ENCODE measurements at regions not wholly inside any gene's neighbourhood (a gene's known extent, or its start where the extent isn't known, plus 50 kb on each side); places are given as distances from the start of the nearest gene placed in this dataset.

GRCh38 chr7:119413314-119413805, 859.6 kb upstream of the KCND2 start:
- Histone ChIP-seq H2AFZ (no peak overlapping the region), H3K36me3 (ENCODE audit: insufficient read depth) (no peaks in the 10 kb centered on the region), H3K27ac (ENCODE audit: low read depth) (no peak overlapping the region), H3K79me2 (replicated peaks; ENCODE audit: insufficient read depth) (no peaks in the 10 kb centered on the region), H3K27me3 (ENCODE audit: insufficient read depth) (no peaks in the 10 kb centered on the region), H3K4me3 (no peak overlapping the region), H4K20me1 (replicated peaks; ENCODE audit: insufficient read depth) (no peaks in the 10 kb centered on the region), H3K4me2 (no peak overlapping the region), H3K9me2 (ENCODE audit: insufficient read depth) (no peaks in the 10 kb centered on the region), H3K4me1 (ENCODE audit: insufficient read depth) (0 out of 2 replicates have a peak, but pooled peaks cover 5% of the 10 kb centered on the region), H3F3A (replicated peaks; ENCODE audit: low read depth) (no peaks in the 10 kb centered on the region)
- H3K9me3 Mint-ChIP-seq, result peaks cover 6% of the 10 kb centered on the region
- H3K4me1 Mint-ChIP-seq, result peaks cover 3% of the 10 kb centered on the region; the same call in 1 of the 3 replicates
- TF ChIP-seq REST (IDR thresholded peaks at IDR 0.05; ENCODE audit: unreplicated experiment) (no peak), EZH2 (IDR thresholded peaks at IDR 0.05; ENCODE audit: low read depth, unreplicated experiment) (no peak), ZNF114 (CRISPR knock-in tag; IDR thresholded peaks at IDR 0.05) (no peak), JUNB (IDR thresholded peaks at IDR 0.05; ENCODE audit: unreplicated experiment) (no peak), ZNF331 (CRISPR knock-in tag; IDR thresholded peaks at IDR 0.05; ENCODE audit: low read depth) (no peak), POLR2AphosphoS5 (IDR thresholded peaks at IDR 0.05; ENCODE audit: low read depth) (no peak), ETS1 (IDR thresholded peaks at IDR 0.05) (no peak), STAT1 (IDR thresholded peaks at IDR 0.05; ENCODE audit: unreplicated experiment) (no peak), NANOG (IDR thresholded peaks at IDR 0.05; ENCODE audit: borderline replicate concordance) (no peak), EZH2phosphoT487 (IDR thresholded peaks at IDR 0.05; ENCODE audit: unreplicated experiment) (no peak), CREB1 (CRISPR knock-in tag; IDR thresholded peaks at IDR 0.05; ENCODE audit: low read depth) (no peak)
- TF ChIP-seq, protein P1, sequence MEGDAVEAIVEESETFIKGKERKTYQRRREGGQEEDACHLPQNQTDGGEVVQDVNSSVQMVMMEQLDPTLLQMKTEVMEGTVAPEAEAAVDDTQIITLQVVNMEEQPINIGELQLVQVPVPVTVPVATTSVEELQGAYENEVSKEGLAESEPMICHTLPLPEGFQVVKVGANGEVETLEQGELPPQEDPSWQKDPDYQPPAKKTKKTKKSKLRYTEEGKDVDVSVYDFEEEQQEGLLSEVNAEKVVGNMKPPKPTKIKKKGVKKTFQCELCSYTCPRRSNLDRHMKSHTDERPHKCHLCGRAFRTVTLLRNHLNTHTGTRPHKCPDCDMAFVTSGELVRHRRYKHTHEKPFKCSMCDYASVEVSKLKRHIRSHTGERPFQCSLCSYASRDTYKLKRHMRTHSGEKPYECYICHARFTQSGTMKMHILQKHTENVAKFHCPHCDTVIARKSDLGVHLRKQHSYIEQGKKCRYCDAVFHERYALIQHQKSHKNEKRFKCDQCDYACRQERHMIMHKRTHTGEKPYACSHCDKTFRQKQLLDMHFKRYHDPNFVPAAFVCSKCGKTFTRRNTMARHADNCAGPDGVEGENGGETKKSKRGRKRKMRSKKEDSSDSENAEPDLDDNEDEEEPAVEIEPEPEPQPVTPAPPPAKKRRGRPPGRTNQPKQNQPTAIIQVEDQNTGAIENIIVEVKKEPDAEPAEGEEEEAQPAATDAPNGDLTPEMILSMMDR (conservative IDR thresholded peaks at IDR 0.05; ENCODE audit: low read depth in 2 of 2), result no peak
- TF ChIP-seq, protein P2, sequence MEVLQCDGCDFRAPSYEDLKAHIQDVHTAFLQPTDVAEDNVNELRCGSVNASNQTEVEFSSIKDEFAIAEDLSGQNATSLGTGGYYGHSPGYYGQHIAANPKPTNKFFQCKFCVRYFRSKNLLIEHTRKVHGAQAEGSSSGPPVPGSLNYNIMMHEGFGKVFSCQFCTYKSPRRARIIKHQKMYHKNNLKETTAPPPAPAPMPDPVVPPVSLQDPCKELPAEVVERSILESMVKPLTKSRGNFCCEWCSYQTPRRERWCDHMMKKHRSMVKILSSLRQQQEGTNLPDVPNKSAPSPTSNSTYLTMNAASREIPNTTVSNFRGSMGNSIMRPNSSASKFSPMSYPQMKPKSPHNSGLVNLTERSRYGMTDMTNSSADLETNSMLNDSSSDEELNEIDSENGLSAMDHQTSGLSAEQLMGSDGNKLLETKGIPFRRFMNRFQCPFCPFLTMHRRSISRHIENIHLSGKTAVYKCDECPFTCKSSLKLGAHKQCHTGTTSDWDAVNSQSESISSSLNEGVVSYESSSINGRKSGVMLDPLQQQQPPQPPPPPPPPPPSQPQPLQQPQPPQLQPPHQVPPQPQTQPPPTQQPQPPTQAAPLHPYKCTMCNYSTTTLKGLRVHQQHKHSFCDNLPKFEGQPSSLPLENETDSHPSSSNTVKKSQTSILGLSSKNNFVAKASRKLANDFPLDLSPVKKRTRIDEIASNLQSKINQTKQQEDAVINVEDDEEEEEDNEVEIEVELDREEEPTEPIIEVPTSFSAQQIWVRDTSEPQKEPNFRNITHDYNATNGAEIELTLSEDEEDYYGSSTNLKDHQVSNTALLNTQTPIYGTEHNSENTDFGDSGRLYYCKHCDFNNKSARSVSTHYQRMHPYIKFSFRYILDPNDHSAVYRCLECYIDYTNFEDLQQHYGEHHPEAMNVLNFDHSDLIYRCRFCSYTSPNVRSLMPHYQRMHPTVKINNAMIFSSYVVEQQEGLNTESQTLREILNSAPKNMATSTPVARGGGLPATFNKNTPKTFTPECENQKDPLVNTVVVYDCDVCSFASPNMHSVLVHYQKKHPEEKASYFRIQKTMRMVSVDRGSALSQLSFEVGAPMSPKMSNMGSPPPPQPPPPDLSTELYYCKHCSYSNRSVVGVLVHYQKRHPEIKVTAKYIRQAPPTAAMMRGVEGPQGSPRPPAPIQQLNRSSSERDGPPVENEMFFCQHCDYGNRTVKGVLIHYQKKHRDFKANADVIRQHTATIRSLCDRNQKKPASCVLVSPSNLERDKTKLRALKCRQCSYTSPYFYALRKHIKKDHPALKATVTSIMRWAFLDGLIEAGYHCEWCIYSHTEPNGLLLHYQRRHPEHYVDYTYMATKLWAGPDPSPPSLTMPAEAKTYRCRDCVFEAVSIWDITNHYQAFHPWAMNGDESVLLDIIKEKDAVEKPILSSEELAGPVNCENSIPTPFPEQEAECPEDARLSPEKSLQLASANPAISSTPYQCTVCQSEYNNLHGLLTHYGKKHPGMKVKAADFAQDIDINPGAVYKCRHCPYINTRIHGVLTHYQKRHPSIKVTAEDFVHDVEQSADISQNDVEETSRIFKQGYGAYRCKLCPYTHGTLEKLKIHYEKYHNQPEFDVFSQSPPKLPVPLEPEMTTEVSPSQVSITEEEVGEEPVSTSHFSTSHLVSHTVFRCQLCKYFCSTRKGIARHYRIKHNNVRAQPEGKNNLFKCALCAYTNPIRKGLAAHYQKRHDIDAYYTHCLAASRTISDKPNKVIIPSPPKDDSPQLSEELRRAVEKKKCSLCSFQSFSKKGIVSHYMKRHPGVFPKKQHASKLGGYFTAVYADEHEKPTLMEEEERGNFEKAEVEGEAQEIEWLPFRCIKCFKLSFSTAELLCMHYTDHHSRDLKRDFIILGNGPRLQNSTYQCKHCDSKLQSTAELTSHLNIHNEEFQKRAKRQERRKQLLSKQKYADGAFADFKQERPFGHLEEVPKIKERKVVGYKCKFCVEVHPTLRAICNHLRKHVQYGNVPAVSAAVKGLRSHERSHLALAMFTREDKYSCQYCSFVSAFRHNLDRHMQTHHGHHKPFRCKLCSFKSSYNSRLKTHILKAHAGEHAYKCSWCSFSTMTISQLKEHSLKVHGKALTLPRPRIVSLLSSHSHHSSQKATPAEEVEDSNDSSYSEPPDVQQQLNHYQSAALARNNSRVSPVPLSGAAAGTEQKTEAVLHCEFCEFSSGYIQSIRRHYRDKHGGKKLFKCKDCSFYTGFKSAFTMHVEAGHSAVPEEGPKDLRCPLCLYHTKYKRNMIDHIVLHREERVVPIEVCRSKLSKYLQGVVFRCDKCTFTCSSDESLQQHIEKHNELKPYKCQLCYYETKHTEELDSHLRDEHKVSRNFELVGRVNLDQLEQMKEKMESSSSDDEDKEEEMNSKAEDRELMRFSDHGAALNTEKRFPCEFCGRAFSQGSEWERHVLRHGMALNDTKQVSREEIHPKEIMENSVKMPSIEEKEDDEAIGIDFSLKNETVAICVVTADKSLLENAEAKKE (CRISPR knock-in tag; IDR thresholded peaks at IDR 0.05), result no peak
- H3K4me3 Mint-ChIP-seq, result no peak overlapping the region
- ATAC-seq (no peak), DNase-seq (ENCODE audit: low spot score) (no peak)
- H3K36me3 Mint-ChIP-seq (ENCODE audit: low read depth), result peaks cover 7% of the 10 kb centered on the region; the same call in 2 of the 3 replicates
- no peak overlapping the region for H3K27ac Mint-ChIP-seq
- H3K27me3 Mint-ChIP-seq (ENCODE audit: insufficient read depth, low read depth, poor library complexity), result no peaks in the 10 kb centered on the region

Measured in GM23338 (cell line).